CD4-positive, alpha-beta T cell treated with Interleukin-17A for 4 hours (primary cell): ENCODE measurements at regions not wholly inside any gene's neighbourhood (a gene's known extent, or its start where the extent isn't known, plus 50 kb on each side); places are given as distances from the start of the nearest gene placed in this dataset.
"Not testable (repeated sequence)": the region's sequence is repeated elsewhere in the genome, so short reads cannot be mapped to it uniquely, and the experiment has no call there.

ENCODE experiments used
- DNase-seq: peaks from one replicate; pipeline ENCODE4 v3.0.0-alpha.2; 2020; ENCODE audit warnings: mixed read lengths

GRCh38 chr13:64626105-64626504 is 2604.0 kb downstream of the PCDH9 start:
- DNase-seq: no peak

GRCh38 chr13:64617231-64617630 is 2612.9 kb downstream of the PCDH9 start:
- no peak for DNase-seq

DNA sequence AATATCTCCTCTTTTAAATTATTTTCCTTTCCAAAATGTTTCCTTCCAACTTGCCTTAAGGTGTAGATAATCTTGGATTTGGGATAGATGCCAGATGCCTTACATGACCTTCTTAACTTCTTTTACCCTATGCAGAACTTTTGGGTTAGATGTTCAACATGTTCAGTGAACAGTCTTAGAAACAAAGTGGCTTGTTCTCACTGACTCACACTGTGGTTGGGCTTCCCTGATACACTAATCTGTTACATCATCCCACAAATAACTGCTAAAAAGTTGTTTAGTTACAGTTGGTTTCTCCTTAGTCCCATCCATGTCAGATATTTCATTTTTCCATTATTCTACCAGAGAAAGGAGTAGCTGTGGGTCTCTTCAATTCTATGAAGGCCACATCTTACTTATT is 2638.2 kb downstream of the PCDH9 start:
- DNase-seq: no peak

DNA sequence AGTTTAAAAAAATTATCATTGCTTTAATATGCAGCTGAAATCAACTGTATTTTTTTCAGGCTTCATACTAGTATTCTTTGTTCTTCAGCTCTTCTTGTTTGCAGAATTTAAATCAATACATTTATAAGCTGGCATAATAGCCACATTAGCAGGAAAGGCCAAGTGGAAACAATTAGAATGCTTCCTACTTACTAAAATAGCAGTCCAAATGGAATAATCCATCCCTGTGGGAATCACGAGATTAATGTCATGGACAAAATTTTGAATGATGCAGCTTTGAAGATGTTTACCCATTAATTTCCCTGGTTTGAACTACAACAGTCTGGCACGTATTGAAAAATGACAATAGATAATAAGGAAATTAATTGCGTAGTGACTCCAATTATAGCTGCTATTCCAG is 2650.8 kb downstream of the PCDH9 start:
- no peak for DNase-seq

DNA sequence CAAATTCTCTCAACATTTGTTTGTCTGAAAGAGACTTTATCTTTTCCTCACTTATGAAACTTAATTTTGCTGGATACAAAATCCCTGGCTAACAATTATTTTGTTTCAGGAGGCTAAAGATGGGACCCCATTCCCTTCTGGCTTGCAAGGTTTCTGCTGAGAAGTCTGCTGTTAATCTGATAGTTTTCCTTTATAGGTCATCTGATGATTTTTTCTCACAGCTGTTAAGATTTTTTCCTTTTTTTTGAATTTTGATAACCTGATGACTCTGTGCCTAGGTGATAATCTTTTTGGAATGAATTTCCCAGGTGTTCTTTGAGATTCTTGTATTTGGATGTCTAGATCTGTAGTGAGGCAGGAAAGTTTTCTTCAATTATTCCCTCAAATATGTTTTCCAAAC is 2661.4 kb downstream of the PCDH9 start:
- no peak for DNase-seq

GRCh38 chr13:64558031-64558430 is 2672.1 kb downstream of the PCDH9 start:
- DNase-seq: not testable (repeated sequence)

DNA sequence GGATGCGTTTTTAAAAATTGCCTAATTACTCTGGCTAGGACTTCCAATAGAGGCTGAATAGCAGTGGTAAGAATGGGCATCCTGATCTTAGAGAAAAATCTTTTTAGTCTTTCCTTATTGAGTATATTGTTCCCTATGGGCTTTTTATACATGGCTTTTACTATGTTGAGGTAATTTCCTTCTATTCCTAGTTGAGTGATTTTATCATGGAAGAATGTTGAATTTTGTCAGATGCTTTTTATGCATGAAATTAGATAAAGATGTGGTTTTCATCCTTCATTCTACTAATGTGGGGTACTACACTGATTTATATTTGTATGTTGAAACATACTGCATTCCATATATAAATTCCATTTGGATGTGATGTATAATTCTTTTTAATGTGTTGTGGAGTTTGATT is 2673.8 kb downstream of the PCDH9 start:
- no peak for DNase-seq

- no peak for DNase-seq
Measured at GRCh38 chr13:64553411-64554129, 2676.6 kb downstream of the PCDH9 start.

DNA sequence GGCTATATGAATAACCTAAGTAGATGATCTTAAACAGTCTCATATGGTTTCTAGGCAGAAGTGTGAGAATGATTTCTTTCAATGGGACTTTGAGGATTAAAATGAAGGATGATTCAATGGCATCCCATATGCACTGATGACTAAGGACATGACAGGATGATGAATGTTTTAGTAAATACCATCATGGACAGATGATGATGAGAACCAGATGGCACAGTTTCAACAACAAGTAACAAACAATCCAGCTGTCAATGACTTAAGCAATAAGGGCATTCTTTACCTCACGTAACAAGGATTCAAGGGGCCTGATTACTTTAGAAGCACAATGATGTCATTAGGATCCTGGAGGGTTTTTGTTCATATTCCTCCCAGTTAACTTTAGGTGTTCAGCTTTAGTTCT is 2678.4 kb downstream of the PCDH9 start:
- DNase-seq: no peak

DNA sequence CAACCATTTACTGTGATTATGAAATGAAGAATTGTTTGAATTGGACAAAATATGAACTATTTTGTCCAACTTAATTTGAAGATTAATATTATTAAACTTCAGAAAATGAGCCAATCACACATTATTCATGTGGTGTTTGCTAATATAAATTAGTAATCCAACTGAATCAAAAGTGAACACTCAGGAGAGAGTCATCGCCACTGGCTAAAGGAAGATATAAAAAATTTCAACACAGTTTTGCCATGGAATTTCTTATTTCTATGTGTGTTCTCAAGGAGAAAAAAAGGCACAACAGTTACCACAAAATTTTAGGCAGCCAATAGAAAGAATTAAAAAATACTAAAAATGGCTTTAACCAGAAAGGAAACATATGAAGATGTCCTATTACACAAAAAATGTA is 2683.8 kb downstream of the PCDH9 start:
- DNase-seq: no peak

- no peak for DNase-seq
Measured at GRCh38 chr13:64540976-64541375, 2689.2 kb downstream of the PCDH9 start.

DNA sequence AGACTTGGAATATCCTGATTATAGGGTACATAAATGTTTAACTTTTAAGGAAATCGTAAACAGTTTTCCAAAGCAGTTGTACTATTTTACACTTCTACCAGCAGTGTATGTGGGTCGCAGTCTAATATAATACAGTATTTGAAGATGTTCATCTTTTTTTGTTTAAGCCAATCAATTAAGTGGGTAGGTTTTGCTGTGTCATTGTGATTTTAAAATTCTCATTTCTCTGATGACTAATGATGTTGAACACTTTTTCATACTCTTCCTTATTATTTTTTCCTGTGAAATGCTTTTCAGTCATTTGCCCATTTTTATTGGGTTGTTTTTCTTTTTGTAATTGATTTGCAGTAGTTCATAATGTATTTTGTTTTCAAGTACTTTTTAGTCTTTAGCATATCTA is 2689.7 kb downstream of the PCDH9 start:
- DNase-seq: no peak

DNA sequence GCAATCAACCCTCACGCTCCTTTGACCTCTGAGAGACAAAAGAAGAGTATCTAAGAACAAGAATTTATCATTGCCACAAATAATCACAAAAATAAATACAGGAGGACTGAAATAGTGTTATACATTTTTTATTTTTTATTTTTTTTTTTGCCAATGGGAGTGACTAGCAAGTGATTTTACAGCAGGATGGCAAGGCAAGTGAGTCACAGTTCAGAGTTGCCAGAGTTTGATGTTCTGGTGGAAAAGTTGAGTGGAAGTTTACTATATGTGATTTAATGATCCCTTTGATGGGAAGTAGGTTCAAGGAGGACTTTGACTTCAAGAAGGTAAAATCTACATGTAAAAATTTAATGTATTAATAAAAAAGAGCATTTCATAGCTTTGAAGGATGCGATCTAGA is 2691.4 kb downstream of the PCDH9 start:
- no peak for DNase-seq

DNA sequence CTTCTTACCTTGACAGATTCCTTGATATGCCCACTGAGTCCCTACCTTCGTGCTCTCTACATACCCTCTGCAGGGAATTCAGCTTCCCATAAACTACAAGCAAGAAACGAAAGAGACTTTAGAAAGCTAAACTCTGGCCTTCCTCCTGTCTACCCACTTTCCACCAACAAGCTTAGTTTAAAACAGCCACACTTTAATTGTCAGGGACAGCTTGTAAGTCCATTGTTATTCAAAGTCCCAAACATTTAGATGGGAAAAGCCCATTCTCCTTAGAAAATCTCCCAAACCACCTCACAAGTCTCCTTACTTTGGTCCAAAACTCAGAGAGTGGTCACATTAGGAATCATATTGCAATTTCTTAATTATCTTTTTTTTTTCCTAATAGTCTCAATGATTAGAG is 2695.8 kb downstream of the PCDH9 start:
- no peak for DNase-seq

- no peak for DNase-seq
Measured at GRCh38 chr13:64531400-64531799, 2698.7 kb downstream of the PCDH9 start.

DNA sequence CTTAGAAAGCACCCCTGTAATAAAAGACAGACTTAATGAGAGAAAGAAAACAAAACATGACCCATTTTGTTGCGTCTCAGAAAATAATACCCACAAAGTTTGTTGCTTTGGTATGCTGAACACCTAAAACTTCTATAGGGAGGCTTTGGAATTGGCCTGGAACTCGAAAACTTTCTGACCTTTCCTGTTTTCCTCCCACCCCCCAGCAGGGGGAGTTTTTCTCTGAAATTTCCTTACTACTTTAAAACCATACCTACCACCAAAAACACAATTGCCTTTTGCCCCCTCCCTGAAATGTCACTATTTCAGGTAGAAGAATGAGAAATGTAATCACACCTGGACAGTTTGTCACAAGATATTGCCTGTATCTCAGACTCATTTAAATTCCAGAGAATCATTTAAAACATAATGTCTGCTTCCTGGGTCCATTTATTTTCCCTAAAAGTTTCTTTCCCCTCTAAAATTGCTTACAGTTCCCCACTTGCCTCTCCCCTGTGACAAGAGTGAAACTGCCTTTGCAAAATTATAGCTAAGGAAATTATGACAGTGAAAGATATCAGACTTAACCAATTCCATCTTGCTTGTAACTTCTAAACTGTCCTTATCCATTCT is 2700.2 kb downstream of the PCDH9 start:
- DNase-seq: peak; percentile 1

- DNase-seq: no peak
Measured at GRCh38 chr13:64528838-64529237, 2701.3 kb downstream of the PCDH9 start.

- no peak for DNase-seq
Measured at GRCh38 chr13:64527561-64527960, 2702.6 kb downstream of the PCDH9 start.

GRCh38 chr13:64525687-64526086 is 2704.4 kb downstream of the PCDH9 start:
- DNase-seq: no peak

GRCh38 chr13:64510747-64511146 is 2719.4 kb downstream of the PCDH9 start:
- DNase-seq: no peak

GRCh38 chr13:64506246-64506645 is 2723.9 kb downstream of the PCDH9 start:
- no peak for DNase-seq

DNA sequence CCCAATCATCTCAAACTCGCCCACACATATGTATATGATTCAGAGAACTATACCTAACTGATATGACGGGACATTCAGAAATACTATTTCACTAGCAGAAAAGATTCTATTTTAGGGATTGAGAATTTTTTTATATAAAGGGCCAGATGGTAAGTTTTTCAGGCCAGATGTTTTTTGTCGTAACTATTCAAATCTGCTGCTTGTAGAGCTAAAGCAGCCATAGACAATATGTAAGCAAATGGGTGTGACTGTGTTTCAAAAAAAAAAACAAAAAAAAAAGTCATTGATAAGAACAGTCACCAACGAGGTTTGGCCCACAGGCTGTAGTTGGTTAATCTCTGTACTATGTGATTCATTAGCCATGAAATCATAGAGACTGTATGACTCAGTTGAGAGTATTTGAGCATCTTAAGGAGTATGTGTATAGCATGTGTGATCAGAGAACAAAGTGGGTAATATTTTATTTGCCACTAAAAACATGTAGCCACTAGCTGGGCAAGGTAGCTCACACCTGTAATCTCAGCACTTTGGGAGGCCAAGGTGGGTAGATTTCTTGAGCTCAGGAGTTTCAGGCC is 2724.7 kb downstream of the PCDH9 start:
- no peak for DNase-seq

DNA sequence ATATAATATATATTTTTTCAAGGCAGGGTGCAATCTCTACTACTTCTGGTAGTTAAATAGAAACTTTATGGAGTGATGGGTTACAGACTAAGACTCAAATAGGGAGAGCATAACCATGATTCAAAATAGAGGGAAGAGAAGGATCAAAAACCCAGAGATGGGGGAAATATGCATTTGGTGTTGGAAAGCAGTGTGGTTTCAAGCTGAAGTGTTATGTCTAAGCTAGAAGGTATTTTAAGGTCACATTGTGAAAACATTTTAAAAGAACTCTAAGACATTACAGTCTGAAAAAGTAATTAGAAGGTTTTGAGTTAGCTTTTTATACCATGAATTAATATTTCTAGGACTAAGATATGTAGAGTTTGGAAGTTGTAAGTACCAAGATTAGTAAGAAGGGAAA is 2741.4 kb downstream of the PCDH9 start:
- DNase-seq: no peak

DNA sequence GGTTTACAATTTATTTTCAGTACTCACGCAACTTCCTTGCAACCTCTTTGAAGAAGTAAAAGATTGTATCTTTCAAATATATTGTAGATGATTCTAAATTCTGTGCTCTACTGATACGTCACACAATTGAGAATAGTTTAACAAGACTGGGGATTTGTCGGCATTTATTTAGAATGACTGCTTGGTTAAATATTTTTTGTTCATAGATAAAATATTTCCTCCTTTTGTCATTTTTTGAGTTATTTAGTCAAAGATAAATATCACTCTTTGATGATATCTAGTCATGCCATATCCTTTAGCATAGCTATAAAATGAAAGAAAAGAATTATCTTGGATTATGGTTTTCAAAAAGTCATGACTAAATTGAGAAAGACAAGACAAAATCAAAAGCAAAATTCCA is 2747.8 kb downstream of the PCDH9 start:
- no peak for DNase-seq

DNA sequence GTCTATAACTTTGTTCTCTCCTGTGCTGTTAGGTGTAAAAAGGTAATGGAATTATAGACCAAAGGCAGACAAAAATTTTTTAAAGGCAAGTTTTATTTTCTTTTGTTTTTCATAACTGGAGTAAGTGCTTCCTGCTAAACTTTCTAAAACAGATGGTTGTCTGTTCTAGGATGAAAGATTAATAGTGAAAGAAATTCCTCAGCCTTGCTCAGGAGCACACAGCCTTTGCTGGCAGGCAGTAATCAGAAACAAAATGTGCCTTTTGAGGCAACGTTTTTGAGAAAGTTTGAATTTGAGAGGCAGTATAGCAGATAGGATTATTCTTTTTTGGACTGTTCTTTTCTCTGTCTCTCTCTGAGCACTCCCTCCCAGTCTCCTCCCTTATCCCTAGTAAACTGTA is 2749.5 kb downstream of the PCDH9 start:
- no peak for DNase-seq
